SK-N-MC (cell line): ENCODE measurements at regions not wholly inside any gene's neighbourhood (a gene's known extent, or its start where the extent isn't known, plus 50 kb on each side); places are given as distances from the start of the nearest gene placed in this dataset.
"Not testable (repeated sequence)": the region's sequence is repeated elsewhere in the genome, so short reads cannot be mapped to it uniquely, and the experiment has no call there.

ENCODE experiments used
- DNase-seq: peaks from one replicate; pipeline ENCODE4 v3.0.0-alpha.2; 2011; ENCODE audit warnings: low read depth, low spot score
- H3K27ac ChIP-seq: fragments of 200-600 bp; sonication (generic); 2 replicates; pipeline ENCODE4 v1.5.1; 2016; ENCODE audit warnings: mixed run types
- H3K36me3 ChIP-seq: fragments of 200-600 bp; sonication (generic); 2 replicates; pipeline ENCODE4 v1.6.1; 2017; ENCODE audit warnings: antibody characterized with exemption, low read length, mixed read lengths; ENCODE audit not compliant: insufficient read depth
- H3K4me3 ChIP-seq: fragments of 200-600 bp; sonication (generic); 2 replicates; pipeline ENCODE4 v1.5.1; 2016
- H3K9ac ChIP-seq: fragments of 200-600 bp; sonication (generic); 2 replicates; pipeline ENCODE4 v1.8.0; 2017; ENCODE audit warnings: mixed run types, mixed read lengths; ENCODE audit not compliant: insufficient read length
- H3K9me3 ChIP-seq: fragments of 200-600 bp; sonication (generic); 2 replicates; pipeline ENCODE4 v1.6.1; 2017; ENCODE audit warnings: low read depth, mild to moderate bottlenecking, antibody characterized with exemption, low read length, moderate library complexity, mixed read lengths
- EZH2 ChIP-seq: fragments of 200-600 bp; sonication (generic); IDR thresholded peaks from one replicate; pipeline ENCODE4 v1.6.1; 2017; ENCODE audit warnings: antibody characterized with exemption
- FOXP2 ChIP-seq: optimal IDR thresholded peaks from 2 replicates; pipeline ENCODE3; 2011; ENCODE audit warnings: mild to moderate bottlenecking, moderate library complexity; ENCODE audit not compliant: insufficient read depth; ENCODE audit errors: extremely low read length, control extremely low read depth
- POLR2AphosphoS5 ChIP-seq: IDR thresholded peaks from 2 replicates; pipeline ENCODE4 v1.6.1; 2012; ENCODE audit warnings: mild to moderate bottlenecking, low read depth, low read length, borderline replicate concordance

GRCh38 chr6:13874191-13874549 is 50.6 kb upstream of the RNF182 start:
- no peak overlapping the region for H3K9ac ChIP-seq
- no peak for DNase-seq
- H3K4me3 ChIP-seq = no peak overlapping the region

GRCh38 chr6:13873288-13874190 is 51.2 kb upstream of the RNF182 start:
- Histone ChIP-seq H3K9ac (no peak overlapping the region), H3K27ac (no peak overlapping the region), H3K36me3 (no peaks in the 10 kb centered on the region), H3K9me3 (no peaks in the 10 kb centered on the region; the same call in 1 of the 2 replicates), H3K4me3 (no peak overlapping the region)
- DNase-seq = no peak
- TF ChIP-seq POLR2AphosphoS5 (no peak), FOXP2 (no peak), EZH2 (no peak)

More at GRCh38 chr6:13874191-13874549, 50.6 kb upstream of the RNF182 start:
- Histone ChIP-seq H3K27ac (no peak overlapping the region), H3K9me3 (no peaks in the 10 kb centered on the region; the same call in 1 of the 2 replicates), H3K36me3 (no peaks in the 10 kb centered on the region)
- TF ChIP-seq EZH2 = no peak
- no peak for TF ChIP-seq POLR2AphosphoS5
- no peak for TF ChIP-seq FOXP2

- no peak for TF ChIP-seq POLR2AphosphoS5
- no peak for TF ChIP-seq EZH2
- no peak for TF ChIP-seq FOXP2
- Histone ChIP-seq H3K4me3 (no peak overlapping the region), H3K9ac (no peak overlapping the region), H3K36me3 (no peaks in the 10 kb centered on the region), H3K27ac (no peak overlapping the region), H3K9me3 (no peaks in the 10 kb centered on the region)
- DNase-seq = no peak
Measured at GRCh38 chr6:13872681-13873080, 52.1 kb upstream of the RNF182 start.

GRCh38 chr6:13872006-13872405 is 52.7 kb upstream of the RNF182 start:
- H3K4me3 ChIP-seq, H3K36me3 ChIP-seq, H3K9me3 ChIP-seq, DNase-seq, H3K9ac ChIP-seq, H3K27ac ChIP-seq: not testable (repeated sequence)

GRCh38 chr6:13870214-13870830 is 54.4 kb upstream of the RNF182 start:
- Histone ChIP-seq H3K9ac (no peak overlapping the region), H3K4me3 (no peak overlapping the region), H3K9me3 (no peaks in the 10 kb centered on the region), H3K27ac (no peak overlapping the region), H3K36me3 (no peaks in the 10 kb centered on the region)
- DNase-seq = no peak
- TF ChIP-seq FOXP2 (no peak), EZH2 (no peak), POLR2AphosphoS5 (no peak)

GRCh38 chr6:13868236-13868635 is 53.9 kb upstream of the MCUR1 start:
- Histone ChIP-seq H3K9ac (no peak overlapping the region), H3K4me3 (no peak overlapping the region), H3K27ac (no peak overlapping the region), H3K9me3 (no peaks in the 10 kb centered on the region), H3K36me3 (no peaks in the 10 kb centered on the region)
- DNase-seq = no peak
- TF ChIP-seq FOXP2 (no peak), EZH2 (no peak)

GRCh38 chr6:13866301-13866700 is 51.9 kb upstream of the MCUR1 start:
- no peaks in the 10 kb centered on the region for H3K9me3 ChIP-seq
- H3K4me3 ChIP-seq = no peak overlapping the region
- TF ChIP-seq FOXP2 (no peak), POLR2AphosphoS5 (no peak), EZH2 (no peak)
- H3K36me3 ChIP-seq = no peaks in the 10 kb centered on the region
- peak overlapping the region; percentile 89 for H3K27ac ChIP-seq
- H3K9ac ChIP-seq = no peak overlapping the region
- DNase-seq = no peak

GRCh38 chr6:13865141-13865540 is 50.8 kb upstream of the MCUR1 start:
- H3K36me3 ChIP-seq = no peaks in the 10 kb centered on the region
- peak overlapping the region; percentile 44; the same call in 1 of the 2 replicates for H3K4me3 ChIP-seq
- H3K9ac ChIP-seq = peak overlapping the region; percentile 15
- peak; percentile 39 for DNase-seq
- H3K9me3 ChIP-seq = no peaks in the 10 kb centered on the region
- TF ChIP-seq FOXP2 = no peak
- TF ChIP-seq POLR2AphosphoS5 = no peak
- TF ChIP-seq EZH2 = no peak
- peak overlapping the region; percentile 89 for H3K27ac ChIP-seq

GRCh38 chr6:13864669-13865068 is 50.3 kb upstream of the MCUR1 start:
- H3K36me3 ChIP-seq, H3K9ac ChIP-seq, DNase-seq, H3K9me3 ChIP-seq: not testable (repeated sequence)
- Histone ChIP-seq H3K4me3 (peak overlapping the region; percentile 44; the same call in 1 of the 2 replicates), H3K27ac (peak overlapping the region; percentile 89)
